Spleen (tissue), 7 donors: ENCODE measurements at regions not wholly inside any gene's neighbourhood (a gene's known extent, or its start where the extent isn't known, plus 50 kb on each side); places are given as distances from the start of the nearest gene placed in this dataset.

ENCODE experiments used
- POLR2AphosphoS5 ChIP-seq, 3 donors: sonication (generic); formaldehyde crosslinking; IDR thresholded peaks; one replicate each; pipeline ENCODE4 v1.5.1; 2017; ENCODE audit warnings: antibody characterized with exemption in 3 of 3
- TF ChIP-seq, protein P1 (sequence below), 11 experiments: fragments of 200-600 bp in 7 of 11; fragments of 450-650 bp in 4 of 11; sonication (generic) in 4 of 11; IDR thresholded peaks in 8 of 11; conservative IDR thresholded peaks in 3 of 11; 1 replicate in 7 of 11; 2 replicates in 4 of 11; pipeline versions ENCODE4 v1.4.0 to v1.8.0; 2016 to 2021; ENCODE audit warnings: antibody characterized with exemption in 11 of 11, inconsistent platforms in 4 of 11, mild to moderate bottlenecking in 1 of 11
- donor health status: DM: no; HTN: no; CAD: no; lungs with moderate emphysema.
- donor health status: DM: no; HTN: no; CAD: no.
- donor health status: DM: no; HTN: no; CAD: no.

DNA sequence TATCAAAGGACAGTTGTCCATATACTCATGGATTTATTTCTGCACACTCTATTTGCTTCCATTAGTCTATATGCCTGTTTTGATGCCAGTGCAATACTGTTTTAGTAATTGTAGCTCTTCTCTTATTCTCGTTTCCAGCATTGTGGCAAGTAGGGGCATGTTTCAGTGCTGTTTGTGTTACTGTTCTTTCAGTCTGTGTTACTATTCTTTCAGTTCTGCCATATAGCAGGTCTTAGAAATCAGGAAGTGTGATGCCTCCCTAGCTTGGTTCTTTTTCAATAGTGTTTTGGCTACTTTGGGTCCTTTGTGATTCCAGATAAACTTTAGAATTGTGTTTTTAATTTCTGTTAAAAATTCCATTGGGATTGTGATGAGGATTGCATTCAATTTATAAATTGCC is 180.5 kb upstream of the PTPRD start:
- TF ChIP-seq, protein P1, sequence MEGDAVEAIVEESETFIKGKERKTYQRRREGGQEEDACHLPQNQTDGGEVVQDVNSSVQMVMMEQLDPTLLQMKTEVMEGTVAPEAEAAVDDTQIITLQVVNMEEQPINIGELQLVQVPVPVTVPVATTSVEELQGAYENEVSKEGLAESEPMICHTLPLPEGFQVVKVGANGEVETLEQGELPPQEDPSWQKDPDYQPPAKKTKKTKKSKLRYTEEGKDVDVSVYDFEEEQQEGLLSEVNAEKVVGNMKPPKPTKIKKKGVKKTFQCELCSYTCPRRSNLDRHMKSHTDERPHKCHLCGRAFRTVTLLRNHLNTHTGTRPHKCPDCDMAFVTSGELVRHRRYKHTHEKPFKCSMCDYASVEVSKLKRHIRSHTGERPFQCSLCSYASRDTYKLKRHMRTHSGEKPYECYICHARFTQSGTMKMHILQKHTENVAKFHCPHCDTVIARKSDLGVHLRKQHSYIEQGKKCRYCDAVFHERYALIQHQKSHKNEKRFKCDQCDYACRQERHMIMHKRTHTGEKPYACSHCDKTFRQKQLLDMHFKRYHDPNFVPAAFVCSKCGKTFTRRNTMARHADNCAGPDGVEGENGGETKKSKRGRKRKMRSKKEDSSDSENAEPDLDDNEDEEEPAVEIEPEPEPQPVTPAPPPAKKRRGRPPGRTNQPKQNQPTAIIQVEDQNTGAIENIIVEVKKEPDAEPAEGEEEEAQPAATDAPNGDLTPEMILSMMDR (IDR thresholded peaks at IDR 0.05 in 8 of 11, conservative IDR thresholded peaks at IDR 0.05 in 3 of 11): no peak
- no peak for TF ChIP-seq POLR2AphosphoS5 (IDR thresholded peaks at IDR 0.05)
